ENCODE measurements at regions not wholly inside any gene's neighbourhood (a gene's known extent, or its start where the extent isn't known, plus 50 kb on each side); places are given as distances from the start of the nearest gene placed in this dataset.

- TF ChIP-seq EZH2 (IDR thresholded peaks at IDR 0.05; ENCODE audit: low read length, missing control alignments), result no peak
- TF ChIP-seq, protein P1, sequence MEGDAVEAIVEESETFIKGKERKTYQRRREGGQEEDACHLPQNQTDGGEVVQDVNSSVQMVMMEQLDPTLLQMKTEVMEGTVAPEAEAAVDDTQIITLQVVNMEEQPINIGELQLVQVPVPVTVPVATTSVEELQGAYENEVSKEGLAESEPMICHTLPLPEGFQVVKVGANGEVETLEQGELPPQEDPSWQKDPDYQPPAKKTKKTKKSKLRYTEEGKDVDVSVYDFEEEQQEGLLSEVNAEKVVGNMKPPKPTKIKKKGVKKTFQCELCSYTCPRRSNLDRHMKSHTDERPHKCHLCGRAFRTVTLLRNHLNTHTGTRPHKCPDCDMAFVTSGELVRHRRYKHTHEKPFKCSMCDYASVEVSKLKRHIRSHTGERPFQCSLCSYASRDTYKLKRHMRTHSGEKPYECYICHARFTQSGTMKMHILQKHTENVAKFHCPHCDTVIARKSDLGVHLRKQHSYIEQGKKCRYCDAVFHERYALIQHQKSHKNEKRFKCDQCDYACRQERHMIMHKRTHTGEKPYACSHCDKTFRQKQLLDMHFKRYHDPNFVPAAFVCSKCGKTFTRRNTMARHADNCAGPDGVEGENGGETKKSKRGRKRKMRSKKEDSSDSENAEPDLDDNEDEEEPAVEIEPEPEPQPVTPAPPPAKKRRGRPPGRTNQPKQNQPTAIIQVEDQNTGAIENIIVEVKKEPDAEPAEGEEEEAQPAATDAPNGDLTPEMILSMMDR (conservative IDR thresholded peaks at IDR 0.05 in 1 of 2, IDR thresholded peaks at IDR 0.05 in 1 of 2; ENCODE audit: low read depth in 1 of 2, low read length in 2 of 2), result no peak
Observed at GRCh38 chr2:22403748-22404147, 981.2 kb upstream of the KLHL29 start.
